WERI-Rb-1 (cell line): ENCODE measurements at regions not wholly inside any gene's neighbourhood (a gene's known extent, or its start where the extent isn't known, plus 50 kb on each side); places are given as distances from the start of the nearest gene placed in this dataset.

Experiments used
- DNase-seq: peaks from one replicate; pipeline ENCODE4 v3.0.0-alpha.2; 2020
- H3K27ac ChIP-seq: fragments of 250-450 bp; sonication (Bioruptor Pico); 2 replicates; pipeline ENCODE4 v1.5.1; 2020; ENCODE audit warnings: mild to moderate bottlenecking, moderate library complexity
- H3K27me3 ChIP-seq: fragments of 250-450 bp; sonication (Bioruptor Pico); 2 replicates; pipeline ENCODE4 v1.5.1; 2021; ENCODE audit warnings: mild to moderate bottlenecking, low read depth, moderate library complexity; ENCODE audit not compliant: insufficient read depth, severe bottlenecking
- H3K36me3 ChIP-seq: fragments of 250-450 bp; sonication (Bioruptor Pico); 2 replicates; pipeline ENCODE4 v1.5.1; 2020; ENCODE audit warnings: mild to moderate bottlenecking, moderate library complexity
- H3K4me3 ChIP-seq: 2 replicates; pipeline ENCODE4 v1.5.1; 2011; ENCODE audit warnings: low read depth, mild to moderate bottlenecking, control low read depth, low read length
- H3K9me3 ChIP-seq: fragments of 250-450 bp; sonication (Bioruptor Pico); 2 replicates; pipeline ENCODE4 v1.5.1; 2021; ENCODE audit warnings: mild to moderate bottlenecking, moderate library complexity; ENCODE audit not compliant: severe bottlenecking
- TF ChIP-seq, protein P1 (sequence below): IDR thresholded peaks from 2 replicates; pipeline ENCODE4 v1.5.1; 2011; ENCODE audit warnings: low read depth, mild to moderate bottlenecking, control low read depth, inconsistent platforms, low read length

DNA sequence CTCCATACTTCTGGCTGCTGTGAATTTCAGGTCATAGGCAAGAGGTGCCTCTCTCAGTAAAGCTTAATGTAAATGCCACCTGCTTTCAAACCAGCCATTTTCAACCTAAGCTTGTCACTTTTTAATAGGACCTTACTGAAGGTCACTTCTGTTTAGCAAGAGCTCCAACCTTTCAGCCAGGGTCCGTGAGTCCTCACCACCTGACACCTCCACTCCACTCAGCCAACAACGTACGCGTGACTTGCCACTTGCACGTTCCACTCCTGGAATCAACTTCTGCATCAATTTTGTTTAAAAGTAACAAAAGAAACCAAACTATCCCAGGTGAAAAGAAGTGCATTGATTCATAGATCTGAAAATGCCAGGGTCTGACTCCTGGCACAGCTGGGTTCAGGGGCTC is 114.4 kb downstream of the TRIM29 start:
- Histone ChIP-seq H3K4me3 (no peak overlapping the region), H3K36me3 (no peaks in the 10 kb centered on the region), H3K27me3 (no peaks in the 10 kb centered on the region), H3K27ac (no peak overlapping the region), H3K9me3 (no peaks in the 10 kb centered on the region)
- TF ChIP-seq, protein P1, sequence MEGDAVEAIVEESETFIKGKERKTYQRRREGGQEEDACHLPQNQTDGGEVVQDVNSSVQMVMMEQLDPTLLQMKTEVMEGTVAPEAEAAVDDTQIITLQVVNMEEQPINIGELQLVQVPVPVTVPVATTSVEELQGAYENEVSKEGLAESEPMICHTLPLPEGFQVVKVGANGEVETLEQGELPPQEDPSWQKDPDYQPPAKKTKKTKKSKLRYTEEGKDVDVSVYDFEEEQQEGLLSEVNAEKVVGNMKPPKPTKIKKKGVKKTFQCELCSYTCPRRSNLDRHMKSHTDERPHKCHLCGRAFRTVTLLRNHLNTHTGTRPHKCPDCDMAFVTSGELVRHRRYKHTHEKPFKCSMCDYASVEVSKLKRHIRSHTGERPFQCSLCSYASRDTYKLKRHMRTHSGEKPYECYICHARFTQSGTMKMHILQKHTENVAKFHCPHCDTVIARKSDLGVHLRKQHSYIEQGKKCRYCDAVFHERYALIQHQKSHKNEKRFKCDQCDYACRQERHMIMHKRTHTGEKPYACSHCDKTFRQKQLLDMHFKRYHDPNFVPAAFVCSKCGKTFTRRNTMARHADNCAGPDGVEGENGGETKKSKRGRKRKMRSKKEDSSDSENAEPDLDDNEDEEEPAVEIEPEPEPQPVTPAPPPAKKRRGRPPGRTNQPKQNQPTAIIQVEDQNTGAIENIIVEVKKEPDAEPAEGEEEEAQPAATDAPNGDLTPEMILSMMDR, result no peak
- no peak for DNase-seq

DNA sequence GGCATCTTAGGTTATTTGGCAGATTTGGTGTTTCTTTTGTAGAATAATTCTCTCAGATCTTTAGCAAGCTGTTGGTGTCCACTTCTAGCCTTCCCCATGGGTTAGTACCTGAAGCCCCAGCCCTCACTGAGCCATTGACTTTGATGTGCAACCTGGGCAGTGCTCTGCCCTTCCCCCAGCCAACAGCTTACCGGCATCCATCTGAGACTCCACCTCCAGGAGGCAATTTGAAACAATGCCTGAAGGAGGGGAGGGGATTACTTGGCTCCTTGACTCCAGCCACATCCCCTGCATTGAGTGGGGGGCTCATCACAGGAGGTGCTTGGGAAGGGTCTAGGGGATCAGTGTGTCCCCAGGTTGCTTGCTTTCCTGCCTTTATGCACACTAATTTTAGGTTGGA is 114.8 kb downstream of the TRIM29 start:
- TF ChIP-seq, protein P1, result no peak
- no peak for DNase-seq
- no peaks in the 10 kb centered on the region for H3K9me3 ChIP-seq
- H3K36me3 ChIP-seq, result no peaks in the 10 kb centered on the region
- H3K4me3 ChIP-seq, result no peak overlapping the region
- H3K27me3 ChIP-seq, result no peaks in the 10 kb centered on the region
- no peak overlapping the region for H3K27ac ChIP-seq

DNA sequence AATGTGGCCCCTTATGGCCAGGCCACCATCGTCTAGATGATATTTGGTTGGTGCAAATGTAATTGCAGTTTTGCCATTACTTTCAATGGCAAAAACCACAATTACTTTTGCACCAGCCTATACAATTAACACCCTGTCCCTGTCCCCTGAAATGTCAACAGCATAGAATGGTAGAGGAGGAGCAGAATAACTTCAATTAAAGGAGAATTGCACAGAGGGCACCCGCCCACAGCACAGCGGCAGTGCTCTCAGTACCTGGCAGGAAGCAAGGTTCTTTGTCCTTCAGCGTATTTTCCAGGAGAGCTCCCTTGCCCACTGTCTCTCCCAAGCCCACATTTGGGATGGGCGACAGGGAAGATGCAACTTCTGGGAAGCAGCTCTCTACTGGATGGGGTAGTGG is 115.3 kb downstream of the TRIM29 start:
- Histone ChIP-seq H3K9me3 (no peaks in the 10 kb centered on the region), H3K27me3 (no peaks in the 10 kb centered on the region), H3K36me3 (no peaks in the 10 kb centered on the region), H3K4me3 (no peak overlapping the region), H3K27ac (no peak overlapping the region)
- TF ChIP-seq, protein P1, result no peak
- DNase-seq, result no peak

DNA sequence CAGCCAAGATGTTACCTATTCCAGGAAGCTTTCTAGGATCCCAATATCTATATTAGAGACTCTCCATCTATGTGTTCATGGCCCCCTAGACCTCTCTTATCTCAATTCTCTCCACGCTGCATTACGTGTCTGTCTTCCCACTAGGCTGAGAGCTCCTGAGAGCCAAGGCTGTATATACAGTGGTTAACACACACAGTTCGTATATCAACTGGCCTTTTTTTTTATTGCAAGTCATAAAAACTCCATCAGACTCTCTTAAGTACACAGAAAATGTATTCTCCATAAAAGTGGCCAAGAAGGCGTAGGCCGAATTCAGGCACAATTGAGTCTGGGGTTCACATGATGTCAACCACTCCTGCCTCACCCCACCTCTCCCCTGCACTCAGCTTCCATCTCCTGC is 115.9 kb downstream of the TRIM29 start:
- no peak for DNase-seq
- no peaks in the 10 kb centered on the region for H3K36me3 ChIP-seq
- H3K27me3 ChIP-seq, result no peaks in the 10 kb centered on the region
- H3K9me3 ChIP-seq, result no peaks in the 10 kb centered on the region
- no peak overlapping the region for H3K27ac ChIP-seq
- no peak overlapping the region for H3K4me3 ChIP-seq
- TF ChIP-seq, protein P1, result no peak

DNA sequence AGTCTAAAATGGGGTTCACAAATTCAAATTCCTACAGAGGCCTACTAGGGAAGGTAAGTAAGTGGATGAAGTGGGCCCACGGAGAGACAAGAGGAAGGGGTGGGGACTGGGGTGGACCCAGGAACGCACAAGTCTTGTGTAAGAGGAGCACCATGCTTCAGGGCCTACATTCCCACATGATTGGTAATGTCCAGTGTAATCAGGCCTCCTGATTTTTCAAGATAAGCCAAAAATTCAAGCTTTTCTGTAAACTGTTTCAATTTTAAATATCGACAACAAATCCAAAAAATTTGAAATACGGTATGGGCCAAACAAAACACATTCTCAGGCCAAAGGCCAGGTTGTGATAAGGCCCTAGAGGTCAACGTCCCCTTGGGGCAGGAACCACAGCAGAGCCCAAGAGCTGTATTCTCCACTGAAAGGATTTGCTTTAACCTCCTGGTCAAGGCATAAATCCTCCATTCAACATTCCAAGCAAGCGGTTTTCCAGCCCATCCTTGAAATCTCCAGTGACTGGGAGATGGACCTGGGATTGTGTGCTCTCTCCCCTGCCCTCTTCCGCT is 116.4 kb downstream of the TRIM29 start:
- Histone ChIP-seq H3K27me3 (no peaks in the 10 kb centered on the region), H3K4me3 (no peak overlapping the region), H3K36me3 (no peaks in the 10 kb centered on the region), H3K27ac (no peak overlapping the region), H3K9me3 (no peaks in the 10 kb centered on the region)
- TF ChIP-seq, protein P1, result no peak
- no peak for DNase-seq

DNA sequence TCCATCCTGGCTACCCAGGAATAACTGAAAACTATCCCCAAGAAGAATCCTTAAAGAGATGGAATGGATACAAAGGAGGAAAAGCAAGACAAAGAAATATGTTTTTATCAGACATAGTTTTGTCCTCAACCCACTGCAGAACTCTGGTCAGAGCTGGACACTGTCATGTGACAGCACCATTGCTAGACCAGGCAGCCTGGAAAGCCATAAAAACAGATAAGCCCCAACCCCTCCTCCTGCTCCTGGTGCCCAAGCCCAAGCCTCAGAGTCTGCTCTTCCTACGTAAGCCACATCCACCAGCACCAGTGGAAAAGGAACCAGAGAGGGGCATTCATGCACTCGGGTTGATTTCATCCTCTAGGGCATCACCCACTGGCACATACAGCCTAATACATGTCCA is 116.9 kb downstream of the TRIM29 start:
- Histone ChIP-seq H3K27ac (no peak overlapping the region), H3K9me3 (no peaks in the 10 kb centered on the region), H3K4me3 (no peak overlapping the region), H3K36me3 (no peaks in the 10 kb centered on the region), H3K27me3 (no peaks in the 10 kb centered on the region)
- TF ChIP-seq, protein P1, result no peak
- DNase-seq, result no peak
